Central memory CD8-positive, alpha-beta T cell (primary cell): ENCODE measurements at regions not wholly inside any gene's neighbourhood (a gene's known extent, or its start where the extent isn't known, plus 50 kb on each side); places are given as distances from the start of the nearest gene placed in this dataset.
A peak's percentile ranks its signal among the peaks of the same experiment; 100 is the strongest.

Source experiments
- ATAC-seq: fragments of 150-1000 bp; cut with Tn5 transposase; replicated peaks from 2 replicates; pipeline ENCODE4 v1.10.0; 2022; ENCODE audit warnings: mild to moderate bottlenecking, moderate FRiP score, moderate number of reproducible peaks; ENCODE audit not compliant: poor library complexity, severe bottlenecking; ENCODE audit errors: extremely low read depth
- DNase-seq, 2 donors: peaks; one replicate each; pipeline ENCODE4 v3.0.0; 2021; ENCODE audit warnings: low spot score in 2 of 2
- H3K27ac Mint-ChIP-seq: one replicate; pipeline ENCODE4 v1.8.0; 2022; ENCODE audit warnings: low read depth, mild to moderate bottlenecking, moderate library complexity, mixed read lengths
- H3K27me3 Mint-ChIP-seq: one replicate; pipeline ENCODE4 v1.8.0; 2022; ENCODE audit warnings: mixed read lengths
- H3K36me3 Mint-ChIP-seq: one replicate; pipeline ENCODE4 v1.8.0; 2022; ENCODE audit warnings: mild to moderate bottlenecking, moderate library complexity, mixed read lengths; ENCODE audit not compliant: insufficient read depth
- H3K4me1 Mint-ChIP-seq: one replicate; pipeline ENCODE4 v1.8.0; 2022; ENCODE audit warnings: mixed read lengths
- H3K4me3 Mint-ChIP-seq: one replicate; pipeline ENCODE4 v1.8.0; 2022; ENCODE audit warnings: mild to moderate bottlenecking, moderate library complexity, mixed read lengths
- H3K9me3 Mint-ChIP-seq: one replicate; pipeline ENCODE4 v1.8.0; 2022; ENCODE audit warnings: mixed read lengths

DNA sequence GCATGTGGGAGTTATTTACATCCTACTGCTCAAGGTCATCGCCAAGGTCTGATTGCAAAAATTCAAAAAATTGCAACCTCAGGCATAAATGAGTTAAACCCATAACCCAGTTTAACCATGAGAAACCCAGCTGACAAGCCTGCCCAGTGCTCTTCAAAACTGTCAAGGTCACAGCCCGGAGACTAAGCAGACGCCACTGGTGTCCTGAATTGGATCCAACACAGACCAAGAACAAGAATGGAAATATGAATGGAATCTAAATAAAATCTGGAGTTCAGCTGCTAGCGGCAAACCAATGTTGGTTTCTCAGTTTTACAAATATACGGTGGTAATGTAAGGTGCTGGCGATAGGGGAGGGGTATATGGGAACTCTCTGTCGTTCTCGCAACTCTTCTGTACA is 201.5 kb upstream of the MVB12B start:
- Mint-ChIP-seq H3K27me3 (peaks cover 84% of the 10 kb centered on the region), H3K36me3 (no peaks in the 10 kb centered on the region), H3K4me1 (no peaks in the 10 kb centered on the region), H3K27ac (no peak overlapping the region), H3K9me3 (no peaks in the 10 kb centered on the region), H3K4me3 (no peak overlapping the region)
- no peak for ATAC-seq
- no peak for DNase-seq

DNA sequence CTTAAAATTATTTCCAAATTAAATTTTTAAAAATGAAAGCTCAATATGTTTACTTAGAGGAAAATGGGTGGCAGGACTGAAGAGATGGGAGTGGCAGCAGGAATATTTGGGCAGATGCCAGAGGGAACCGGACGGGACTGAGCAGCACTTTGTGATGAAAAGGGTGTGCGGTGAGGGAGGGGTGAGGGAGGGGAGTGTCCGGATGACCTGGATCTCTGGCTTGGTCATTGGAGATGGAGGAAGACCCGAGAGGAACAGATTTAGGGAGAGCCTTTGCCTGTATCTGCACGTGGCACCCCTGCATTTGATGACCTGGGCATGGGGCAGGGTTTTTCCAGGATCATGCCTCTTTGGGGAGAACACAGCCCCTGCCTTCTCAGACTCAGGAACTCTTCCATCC is 201.1 kb upstream of the MVB12B start:
- Mint-ChIP-seq H3K4me1 (no peaks in the 10 kb centered on the region), H3K4me3 (no peak overlapping the region), H3K27ac (no peak overlapping the region), H3K36me3 (no peaks in the 10 kb centered on the region), H3K27me3 (peaks cover 84% of the 10 kb centered on the region), H3K9me3 (no peaks in the 10 kb centered on the region)
- DNase-seq: peak in 1 of 2 donors; percentile 2
- no peak for ATAC-seq

- Mint-ChIP-seq H3K4me3 (no peak overlapping the region), H3K36me3 (no peaks in the 10 kb centered on the region), H3K9me3 (no peaks in the 10 kb centered on the region), H3K4me1 (no peaks in the 10 kb centered on the region), H3K27ac (no peak overlapping the region), H3K27me3 (peaks cover 85% of the 10 kb centered on the region)
- ATAC-seq (no peak), DNase-seq (no peak)
Measured at GRCh38 chr9:126125992-126126409, 200.6 kb upstream of the MVB12B start.

GRCh38 chr9:126126807-126127206 is 199.8 kb upstream of the MVB12B start:
- ATAC-seq (no peak), DNase-seq (peak in 1 of 2 donors; percentile 7)
- H3K4me3 Mint-ChIP-seq: no peak overlapping the region
- no peaks in the 10 kb centered on the region for H3K9me3 Mint-ChIP-seq
- H3K36me3 Mint-ChIP-seq: no peaks in the 10 kb centered on the region
- H3K4me1 Mint-ChIP-seq: no peaks in the 10 kb centered on the region
- H3K27me3 Mint-ChIP-seq: peaks cover 93% of the 10 kb centered on the region
- H3K27ac Mint-ChIP-seq: no peak overlapping the region

DNA sequence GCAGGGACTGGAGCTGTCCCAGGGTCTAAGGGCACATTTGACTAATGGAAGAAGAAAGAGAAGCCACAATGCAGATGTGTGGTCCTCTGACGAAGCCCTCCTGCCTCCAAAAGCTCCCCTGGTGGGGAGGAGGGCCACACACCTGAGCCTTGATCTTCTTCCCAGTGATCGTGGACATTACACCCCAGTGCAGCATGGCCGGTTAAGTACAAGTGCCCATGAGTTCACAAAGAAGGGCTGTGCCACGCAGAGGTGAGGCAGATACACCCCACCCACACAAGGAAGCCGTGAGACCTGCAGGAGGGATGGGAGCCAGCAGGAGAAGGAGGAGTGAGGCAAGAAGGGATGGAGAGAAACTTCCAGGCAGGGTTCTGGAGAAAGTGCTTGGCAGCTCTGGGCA is 199.0 kb upstream of the MVB12B start:
- H3K4me3 Mint-ChIP-seq: no peak overlapping the region
- no peak overlapping the region for H3K27ac Mint-ChIP-seq
- peaks cover 93% of the 10 kb centered on the region for H3K27me3 Mint-ChIP-seq
- DNase-seq (peak in 1 of 2 donors; percentile 8), ATAC-seq (no peak)
- H3K4me1 Mint-ChIP-seq: no peaks in the 10 kb centered on the region
- H3K9me3 Mint-ChIP-seq: no peaks in the 10 kb centered on the region
- H3K36me3 Mint-ChIP-seq: no peaks in the 10 kb centered on the region

- ATAC-seq (no peak), DNase-seq (peak in 1 of 2 donors; percentile 2)
- Mint-ChIP-seq H3K4me3 (no peak overlapping the region), H3K9me3 (no peaks in the 10 kb centered on the region), H3K27ac (no peak overlapping the region), H3K27me3 (peaks cover 93% of the 10 kb centered on the region), H3K4me1 (no peaks in the 10 kb centered on the region), H3K36me3 (no peaks in the 10 kb centered on the region)
Measured at GRCh38 chr9:126128494-126129142, 198.0 kb upstream of the MVB12B start.

DNA sequence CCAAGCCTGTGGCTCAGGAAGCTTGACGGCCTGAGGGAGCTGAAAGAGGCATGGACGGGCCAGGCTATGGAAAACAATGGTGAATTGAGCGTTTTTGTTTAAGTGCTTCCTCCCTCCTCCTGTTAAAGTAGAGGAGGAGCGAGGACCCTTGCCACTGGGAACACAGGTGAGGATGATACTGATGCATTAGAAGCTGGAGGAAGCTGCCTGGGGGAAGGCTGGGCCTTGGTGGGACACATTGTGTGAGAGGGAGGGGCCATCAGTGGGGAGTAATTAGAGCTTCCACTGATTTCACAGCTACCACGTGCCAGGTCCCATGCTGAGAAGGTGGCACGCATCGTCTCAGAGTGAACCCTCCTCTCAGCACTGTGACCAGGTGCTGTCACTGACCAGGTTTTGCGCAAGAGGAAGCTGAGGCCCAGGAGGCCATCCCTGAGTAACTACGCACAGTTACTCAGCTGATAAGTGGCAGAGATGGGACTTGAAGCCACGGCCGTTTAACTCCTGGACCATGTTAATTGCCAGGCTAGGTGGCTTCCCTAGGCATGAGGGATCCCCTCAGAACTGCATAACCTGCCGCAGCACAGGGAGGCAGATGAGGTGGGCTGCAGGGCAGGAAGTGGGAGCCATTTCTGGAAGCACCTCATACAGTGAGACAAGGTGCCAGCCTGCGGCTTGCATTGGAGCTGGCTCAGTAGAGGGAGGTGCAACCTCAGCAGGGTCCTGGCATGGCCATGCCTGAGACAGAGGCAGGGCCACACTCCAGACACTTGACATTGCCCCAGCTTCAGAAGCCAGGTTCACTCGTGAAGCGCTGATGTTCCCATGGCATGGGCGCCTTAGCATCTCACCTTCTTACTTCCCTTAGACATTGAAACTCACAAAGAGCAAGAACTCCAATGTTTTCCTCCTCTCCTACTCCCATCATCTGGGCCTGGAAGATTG is 195.3 kb upstream of the MVB12B start:
- H3K27ac Mint-ChIP-seq: no peak overlapping the region
- H3K36me3 Mint-ChIP-seq: no peaks in the 10 kb centered on the region
- H3K4me3 Mint-ChIP-seq: no peak overlapping the region
- peaks cover 99% of the 10 kb centered on the region for H3K27me3 Mint-ChIP-seq
- H3K4me1 Mint-ChIP-seq: no peaks in the 10 kb centered on the region
- DNase-seq: peak in 1 of 2 donors; percentile 7
- H3K9me3 Mint-ChIP-seq: no peaks in the 10 kb centered on the region
- ATAC-seq: no peak

DNA sequence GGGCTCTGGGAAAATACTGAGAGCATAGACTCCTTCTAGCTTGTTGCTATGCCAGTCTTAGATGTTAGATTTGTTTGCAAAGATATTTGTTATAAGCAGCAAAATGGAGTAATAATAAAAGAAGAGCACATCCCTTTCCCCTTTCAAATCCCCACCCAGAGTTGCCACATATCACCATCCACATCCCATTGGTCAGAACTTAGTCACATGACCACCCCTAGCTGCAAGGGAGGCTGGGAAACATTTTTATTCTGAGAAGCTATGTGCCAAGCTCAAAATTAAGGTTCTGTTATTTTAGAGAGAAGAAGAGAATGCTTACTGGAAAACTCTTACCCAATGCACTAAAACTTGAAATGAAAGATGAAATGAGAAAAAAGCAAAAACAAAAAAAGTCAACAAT is 193.9 kb upstream of the MVB12B start:
- Mint-ChIP-seq H3K9me3 (peaks cover 2% of the 10 kb centered on the region), H3K36me3 (no peaks in the 10 kb centered on the region), H3K27me3 (peaks cover 85% of the 10 kb centered on the region), H3K4me1 (no peaks in the 10 kb centered on the region), H3K27ac (no peak overlapping the region), H3K4me3 (no peak overlapping the region)
- ATAC-seq (no peak), DNase-seq (no peak)

- H3K4me1 Mint-ChIP-seq: peaks cover 10% of the 10 kb centered on the region
- ATAC-seq (no peak), DNase-seq (no peak)
- peaks cover 71% of the 10 kb centered on the region for H3K27me3 Mint-ChIP-seq
- no peak overlapping the region for H3K4me3 Mint-ChIP-seq
- no peaks in the 10 kb centered on the region for H3K36me3 Mint-ChIP-seq
- H3K27ac Mint-ChIP-seq: no peak overlapping the region
- H3K9me3 Mint-ChIP-seq: peaks cover 6% of the 10 kb centered on the region
Measured at GRCh38 chr9:126144196-126144595, 182.4 kb upstream of the MVB12B start.

- Mint-ChIP-seq H3K27me3 (peaks cover 72% of the 10 kb centered on the region), H3K4me3 (no peak overlapping the region), H3K27ac (no peak overlapping the region), H3K4me1 (peaks cover 10% of the 10 kb centered on the region), H3K36me3 (no peaks in the 10 kb centered on the region), H3K9me3 (peaks cover 3% of the 10 kb centered on the region)
- ATAC-seq (no peak), DNase-seq (no peak)
Measured at GRCh38 chr9:126144603-126145456, 181.8 kb upstream of the MVB12B start.

GRCh38 chr9:126145887-126146253 is 180.8 kb upstream of the MVB12B start:
- peaks cover 72% of the 10 kb centered on the region for H3K27me3 Mint-ChIP-seq
- peaks cover 10% of the 10 kb centered on the region for H3K4me1 Mint-ChIP-seq
- DNase-seq (no peak), ATAC-seq (no peak)
- no peaks in the 10 kb centered on the region for H3K36me3 Mint-ChIP-seq
- no peak overlapping the region for H3K27ac Mint-ChIP-seq
- no peaks in the 10 kb centered on the region for H3K9me3 Mint-ChIP-seq
- H3K4me3 Mint-ChIP-seq: no peak overlapping the region
